Stomach (tissue), 4 donors: ENCODE measurements at regions not wholly inside any gene's neighbourhood (a gene's known extent, or its start where the extent isn't known, plus 50 kb on each side); places are given as distances from the start of the nearest gene placed in this dataset.

Experiments used
- CTCF ChIP-seq, 7 experiments: fragments of 450-650 bp in 4 of 7; fragments of 200-600 bp in 3 of 7; sonication (generic) in 3 of 7; IDR thresholded peaks; one replicate each; pipeline ENCODE4 v1.5.1; 2016 to 2019; ENCODE audit warnings: antibody characterized with exemption in 7 of 7, control low read depth in 2 of 7, mild to moderate bottlenecking in 1 of 7
- POLR2A ChIP-seq, 4 donors: fragments of 450-650 bp; IDR thresholded peaks; one replicate each; pipeline ENCODE4 v1.6.1; 2016; ENCODE audit warnings: antibody characterized with exemption in 4 of 4, control low read depth in 2 of 4, mild to moderate bottlenecking in 1 of 4, moderate library complexity in 1 of 4
- POLR2AphosphoS5 ChIP-seq, 3 donors: sonication (generic); formaldehyde crosslinking; IDR thresholded peaks; one replicate each; pipeline ENCODE4 v1.6.1; 2016; ENCODE audit warnings: antibody characterized with exemption in 3 of 3

- no peak for TF ChIP-seq CTCF (IDR thresholded peaks at IDR 0.05)
- TF ChIP-seq POLR2A (IDR thresholded peaks at IDR 0.05), result no peak
- TF ChIP-seq POLR2AphosphoS5 (IDR thresholded peaks at IDR 0.05), result no peak
These were observed 211.0 kb downstream of the EFNB2 start for GRCh38 chr13:106324444-106324843.
